Neural progenitor cell (in vitro differentiated cells): ENCODE measurements at regions not wholly inside any gene's neighbourhood (a gene's known extent, or its start where the extent isn't known, plus 50 kb on each side); places are given as distances from the start of the nearest gene placed in this dataset.

Source experiments
- EZH2 ChIP-seq: fragments of 200-600 bp; sonication (generic); IDR thresholded peaks from 2 replicates; pipeline ENCODE4 v1.6.1; 2017; ENCODE audit warnings: antibody characterized with exemption, mild to moderate bottlenecking, moderate library complexity
- EZH2phosphoT487 ChIP-seq: fragments of 200-600 bp; sonication (generic); IDR thresholded peaks from 2 replicates; pipeline ENCODE4 v1.6.1; 2017; ENCODE audit warnings: antibody characterized with exemption
- TF ChIP-seq, protein P1 (sequence below): fragments of 200-600 bp; sonication (generic); IDR thresholded peaks from 2 replicates; pipeline ENCODE4 v1.5.1; 2017; ENCODE audit warnings: antibody characterized with exemption, mild to moderate bottlenecking

DNA sequence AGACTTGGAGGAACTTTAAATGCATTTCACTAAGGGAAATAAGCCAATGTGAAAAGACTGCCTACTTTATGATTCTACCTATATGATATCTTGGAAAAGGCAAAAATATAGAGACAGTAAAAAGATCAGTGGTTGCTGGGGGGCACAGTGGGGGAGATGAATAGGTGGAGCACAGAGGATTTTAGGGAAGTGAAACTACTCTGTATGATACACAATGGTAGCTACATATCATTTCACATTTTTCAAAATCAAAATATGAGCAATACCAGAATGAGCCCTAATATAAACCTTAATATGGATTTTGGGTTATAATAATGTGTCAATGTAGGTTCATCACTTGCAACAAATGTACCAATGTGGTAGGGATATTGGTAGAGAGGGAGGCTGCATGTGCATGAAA, 161.4 kb upstream of the HTR1E start:
- no peak for TF ChIP-seq EZH2
- TF ChIP-seq, protein P1, sequence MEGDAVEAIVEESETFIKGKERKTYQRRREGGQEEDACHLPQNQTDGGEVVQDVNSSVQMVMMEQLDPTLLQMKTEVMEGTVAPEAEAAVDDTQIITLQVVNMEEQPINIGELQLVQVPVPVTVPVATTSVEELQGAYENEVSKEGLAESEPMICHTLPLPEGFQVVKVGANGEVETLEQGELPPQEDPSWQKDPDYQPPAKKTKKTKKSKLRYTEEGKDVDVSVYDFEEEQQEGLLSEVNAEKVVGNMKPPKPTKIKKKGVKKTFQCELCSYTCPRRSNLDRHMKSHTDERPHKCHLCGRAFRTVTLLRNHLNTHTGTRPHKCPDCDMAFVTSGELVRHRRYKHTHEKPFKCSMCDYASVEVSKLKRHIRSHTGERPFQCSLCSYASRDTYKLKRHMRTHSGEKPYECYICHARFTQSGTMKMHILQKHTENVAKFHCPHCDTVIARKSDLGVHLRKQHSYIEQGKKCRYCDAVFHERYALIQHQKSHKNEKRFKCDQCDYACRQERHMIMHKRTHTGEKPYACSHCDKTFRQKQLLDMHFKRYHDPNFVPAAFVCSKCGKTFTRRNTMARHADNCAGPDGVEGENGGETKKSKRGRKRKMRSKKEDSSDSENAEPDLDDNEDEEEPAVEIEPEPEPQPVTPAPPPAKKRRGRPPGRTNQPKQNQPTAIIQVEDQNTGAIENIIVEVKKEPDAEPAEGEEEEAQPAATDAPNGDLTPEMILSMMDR, result no peak
- no peak for TF ChIP-seq EZH2phosphoT487
